ENCODE measurements at regions not wholly inside any gene's neighbourhood (a gene's known extent, or its start where the extent isn't known, plus 50 kb on each side); places are given as distances from the start of the nearest gene placed in this dataset.
"Not testable (repeated sequence)": the region's sequence is repeated elsewhere in the genome, so short reads cannot be mapped to it uniquely, and the experiment has no call there.

DNA sequence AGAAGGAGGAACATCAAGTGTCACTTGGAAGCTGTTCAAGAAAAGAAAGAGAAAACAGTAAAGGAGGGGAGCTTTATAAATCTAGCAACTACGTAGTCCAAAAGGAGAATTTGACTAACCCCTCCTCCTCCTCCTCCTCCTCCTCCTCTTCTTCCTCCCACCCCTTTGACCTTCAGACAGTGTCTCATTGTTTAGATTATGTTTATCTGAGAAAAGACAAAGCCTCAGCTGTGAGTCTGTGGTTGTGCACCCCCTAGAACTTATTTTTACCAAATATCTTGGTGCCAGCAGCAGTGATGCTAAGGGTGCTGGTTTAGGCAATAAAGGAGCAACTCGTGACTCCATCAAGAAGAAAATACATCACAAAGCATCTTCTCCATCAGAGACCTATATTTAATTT lies 68.9 kb upstream of the BMP2K start:
- H3K4me3 Mint-ChIP-seq = no peak overlapping the region
- H3K9me3 Mint-ChIP-seq = peaks cover 10 to 18% of the 10 kb centered on the region in 2 donors
- H3K27me3 Mint-ChIP-seq = no peaks in the 10 kb centered on the region
- DNase-seq (no peak), ATAC-seq (no peak)
- H3K4me1 Mint-ChIP-seq = peaks cover 6% of the 10 kb centered on the region
- H3K27ac Mint-ChIP-seq = no peak overlapping the region

DNA sequence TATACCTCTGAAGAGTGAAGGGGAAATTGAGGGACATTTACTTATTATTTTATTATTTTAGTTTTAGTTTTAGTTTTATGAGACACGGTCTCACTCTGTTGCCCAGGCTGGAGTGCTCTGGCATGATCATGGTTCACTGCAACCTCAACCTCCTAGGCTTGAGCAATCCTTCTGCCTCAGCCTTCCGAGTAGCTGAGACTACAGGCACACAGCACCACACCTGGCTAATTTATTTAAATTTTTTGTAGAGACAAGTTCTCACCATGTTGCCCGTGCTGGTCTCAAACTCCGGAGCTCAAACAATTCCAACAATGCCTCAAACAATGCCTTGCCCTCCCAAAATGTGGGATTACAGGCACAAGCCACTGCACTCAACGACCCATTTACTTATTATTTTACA lies 68.4 kb upstream of the BMP2K start:
- Mint-ChIP-seq H3K4me3 (no peak overlapping the region), H3K27ac (no peak overlapping the region), H3K4me1 (peaks cover 6% of the 10 kb centered on the region), H3K27me3 (no peaks in the 10 kb centered on the region), H3K9me3 (peaks cover 10 to 12% of the 10 kb centered on the region in 2 donors)
- no peak for DNase-seq
- ATAC-seq = no peak

DNA sequence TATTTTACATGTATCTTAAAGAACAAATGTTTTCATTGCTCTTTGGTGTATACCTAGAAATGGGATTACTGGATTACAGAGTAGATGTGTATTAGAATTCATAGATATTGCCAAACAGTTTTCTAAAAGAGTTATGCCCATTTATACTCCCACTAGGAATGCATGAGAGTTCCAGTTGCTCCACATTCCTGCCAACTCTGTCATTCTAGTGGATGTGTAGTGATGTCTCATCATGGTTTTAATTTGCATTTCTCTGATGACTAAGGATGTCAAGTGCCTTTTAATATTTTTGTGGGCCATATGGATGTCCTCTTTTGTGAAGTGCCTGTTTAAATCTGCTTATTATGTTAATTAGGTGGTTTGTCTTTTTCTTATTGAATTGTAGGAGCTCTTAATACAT lies 65.6 kb upstream of the BMP2K start:
- H3K9me3 Mint-ChIP-seq = no peaks in the 10 kb centered on the region
- H3K27me3 Mint-ChIP-seq = no peaks in the 10 kb centered on the region
- H3K4me1 Mint-ChIP-seq = peaks cover 6% of the 10 kb centered on the region
- H3K27ac Mint-ChIP-seq = no peak overlapping the region
- ATAC-seq = no peak
- DNase-seq = no peak
- H3K4me3 Mint-ChIP-seq = no peak overlapping the region

DNA sequence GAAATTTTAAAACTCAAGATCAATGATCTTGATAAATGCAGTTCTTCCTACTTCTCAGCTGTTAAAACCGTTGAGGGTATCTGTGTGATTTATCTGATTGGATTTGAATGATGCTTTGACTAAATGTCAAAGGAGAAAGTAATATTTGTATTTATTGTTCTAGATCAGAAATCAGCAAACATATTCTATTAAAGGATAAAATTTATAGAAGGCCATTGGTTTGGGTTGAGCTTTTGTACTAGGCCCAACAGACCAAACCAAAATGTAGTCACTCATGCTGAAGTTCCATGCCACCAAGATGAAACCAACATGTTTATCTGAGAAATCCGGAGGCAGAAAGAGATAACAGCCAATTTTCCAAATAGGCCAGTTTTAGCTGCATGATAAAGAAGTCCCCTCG lies 64.5 kb upstream of the BMP2K start:
- no peak overlapping the region for H3K4me3 Mint-ChIP-seq
- H3K9me3 Mint-ChIP-seq = no peaks in the 10 kb centered on the region
- no peak overlapping the region for H3K27ac Mint-ChIP-seq
- H3K27me3 Mint-ChIP-seq = no peaks in the 10 kb centered on the region
- peaks cover 6% of the 10 kb centered on the region for H3K4me1 Mint-ChIP-seq
- ATAC-seq (no peak), DNase-seq (no peak)

DNA sequence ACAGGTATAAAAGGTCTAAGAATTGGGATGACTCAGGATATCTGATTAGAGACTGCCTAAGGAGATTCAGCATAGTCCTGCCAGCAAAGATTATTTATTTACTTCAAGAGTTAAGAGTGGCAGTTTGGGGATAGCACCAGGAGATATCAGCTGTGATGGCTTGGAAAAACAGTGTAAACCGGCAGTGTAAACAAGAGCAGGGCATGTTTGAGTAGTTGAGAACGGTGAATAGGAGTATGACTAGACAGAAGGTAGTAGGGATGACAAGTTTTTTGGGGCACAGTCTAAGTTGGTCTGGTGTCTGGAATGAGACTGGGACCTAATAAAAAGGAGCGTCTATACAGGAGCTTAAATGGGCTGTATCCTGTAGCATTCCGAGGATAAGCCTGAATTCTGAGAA lies 61.6 kb upstream of the BMP2K start:
- H3K27me3 Mint-ChIP-seq, ATAC-seq, H3K9me3 Mint-ChIP-seq, H3K4me3 Mint-ChIP-seq, DNase-seq, H3K4me1 Mint-ChIP-seq: not testable (repeated sequence)
- peak overlapping the region in 1 of 2 donors; percentile 54 for H3K27ac Mint-ChIP-seq

DNA sequence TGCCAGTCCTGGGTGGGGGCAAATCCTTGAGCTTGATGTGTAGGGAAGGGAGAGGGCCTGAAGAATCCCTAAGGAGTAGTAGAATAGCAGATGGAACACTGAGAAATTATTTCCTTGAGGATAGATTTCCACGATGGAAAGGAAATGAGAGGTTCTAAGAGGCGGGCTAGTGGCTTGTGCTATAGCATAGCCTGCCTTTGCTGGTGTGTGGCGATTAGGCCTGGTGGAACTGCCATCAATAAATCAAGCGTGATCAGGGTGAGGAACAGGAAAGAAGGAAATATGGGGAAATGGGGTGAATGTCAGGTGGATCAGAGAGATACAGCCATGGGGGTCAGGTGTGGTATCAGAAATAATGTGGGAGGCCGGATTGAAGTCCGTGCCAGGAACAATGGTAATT lies 60.8 kb upstream of the BMP2K start:
- not testable (repeated sequence) for ATAC-seq, H3K9me3 Mint-ChIP-seq, DNase-seq, H3K27me3 Mint-ChIP-seq, H3K27ac Mint-ChIP-seq, H3K4me3 Mint-ChIP-seq, H3K4me1 Mint-ChIP-seq

DNA sequence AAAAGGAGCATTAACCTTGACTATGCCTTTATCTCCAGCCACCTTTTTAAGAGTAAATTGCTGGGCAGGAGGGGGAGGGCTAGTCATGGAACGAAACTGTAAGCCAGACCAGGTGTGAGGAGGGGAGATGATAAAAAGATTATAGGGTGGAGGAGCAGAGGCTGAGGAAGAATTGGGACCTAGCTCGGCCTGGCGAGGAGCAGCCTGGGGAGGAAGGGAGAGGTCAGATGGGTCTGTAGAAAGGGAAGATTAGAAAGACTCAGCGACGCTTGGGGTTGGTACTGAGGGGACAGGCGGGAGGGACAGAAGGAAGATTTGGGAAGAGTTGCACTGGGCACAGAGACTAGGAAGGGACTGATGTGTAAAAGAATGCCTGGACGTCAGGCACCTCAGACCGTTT lies 58.4 kb upstream of the BMP2K start:
- not testable (repeated sequence) for DNase-seq, ATAC-seq, H3K27me3 Mint-ChIP-seq, H3K27ac Mint-ChIP-seq, H3K9me3 Mint-ChIP-seq, H3K4me3 Mint-ChIP-seq
- H3K4me1 Mint-ChIP-seq = peaks cover 33% of the 10 kb centered on the region

DNA sequence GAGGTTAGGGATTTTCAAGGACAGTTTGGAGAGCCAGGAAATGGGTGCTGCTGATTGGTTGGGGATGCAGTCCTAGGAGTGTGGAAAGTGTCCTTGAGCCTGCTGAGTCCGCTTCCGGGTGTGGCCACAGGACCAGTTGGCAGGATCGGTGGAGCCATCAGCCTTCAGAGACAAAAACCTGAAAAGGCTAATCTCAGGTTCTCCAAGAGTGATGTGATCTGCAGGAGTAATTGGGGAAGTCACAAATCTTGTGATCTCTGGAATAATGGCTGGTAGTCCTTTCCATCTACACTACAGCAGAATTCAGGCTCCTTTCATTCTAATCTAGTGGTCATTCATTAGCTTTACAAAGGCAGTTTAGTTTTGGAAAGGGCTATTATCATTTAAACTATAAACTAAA lies 55.9 kb upstream of the BMP2K start:
- no peaks in the 10 kb centered on the region for H3K9me3 Mint-ChIP-seq
- peak overlapping the region in 1 of 2 donors; percentile 77 for H3K27ac Mint-ChIP-seq
- DNase-seq (no peak), ATAC-seq (no peak)
- H3K4me1 Mint-ChIP-seq = peaks cover 34% of the 10 kb centered on the region
- H3K4me3 Mint-ChIP-seq = no peak overlapping the region
- no peaks in the 10 kb centered on the region for H3K27me3 Mint-ChIP-seq

DNA sequence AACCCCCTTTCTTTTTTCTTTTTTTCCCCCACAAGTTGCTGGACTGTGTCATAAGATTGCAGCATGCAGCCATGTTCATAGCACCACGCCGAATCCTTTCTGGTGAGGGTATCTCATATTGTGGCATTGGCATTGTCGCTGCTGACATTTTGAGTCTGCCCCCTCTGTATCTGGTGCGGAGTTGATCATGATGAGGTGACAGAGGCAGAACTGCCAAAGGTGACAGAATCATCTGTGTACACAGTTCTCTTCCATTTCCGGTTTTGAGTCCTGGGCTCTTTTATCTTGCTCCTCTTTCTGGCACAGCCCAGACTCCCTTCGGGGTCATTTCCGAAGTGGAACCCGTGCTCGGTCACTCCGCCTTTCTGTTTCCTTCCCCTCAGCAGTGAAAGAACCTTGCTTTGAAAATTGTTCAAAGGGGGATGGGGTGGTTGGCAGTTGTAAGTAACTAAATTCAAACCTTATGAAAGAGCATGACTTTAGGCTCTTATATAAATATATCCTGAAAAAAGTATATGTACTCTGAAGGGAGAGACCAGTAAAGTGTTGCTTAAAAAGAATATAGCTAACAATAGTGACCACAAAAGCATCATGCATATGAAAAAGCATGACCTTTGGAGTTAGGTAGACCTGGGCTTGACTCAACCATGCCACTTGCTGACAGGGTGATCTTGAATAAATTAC lies 55.0 kb upstream of the BMP2K start:
- Mint-ChIP-seq H3K4me1 (peaks cover 34% of the 10 kb centered on the region), H3K9me3 (no peaks in the 10 kb centered on the region), H3K27me3 (no peaks in the 10 kb centered on the region), H3K27ac (peak overlapping the region; percentile 91 to 97), H3K4me3 (peak overlapping the region; percentile 69 to 77)
- ATAC-seq (peak; percentile 98), DNase-seq (peak; percentile 39 to 65)

DNA sequence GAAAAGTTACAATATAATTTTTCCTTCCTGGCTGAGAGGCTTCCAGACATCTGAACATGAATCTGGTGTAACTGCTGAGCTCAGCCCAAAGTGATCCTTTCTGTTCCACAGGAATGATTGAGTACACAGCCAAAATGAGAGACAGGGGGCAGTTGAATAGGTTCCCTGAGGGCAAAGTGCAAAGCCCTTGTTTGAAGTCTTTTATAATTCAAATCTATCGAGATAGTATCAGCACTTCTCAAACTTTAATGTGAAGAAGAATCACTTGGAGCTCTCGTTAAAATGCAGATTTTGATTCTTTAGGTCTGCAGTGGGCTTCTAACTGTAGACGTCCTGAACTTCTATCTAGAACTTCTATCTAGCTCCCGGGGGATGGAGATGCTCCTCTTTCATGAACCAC lies 54.4 kb upstream of the BMP2K start:
- Mint-ChIP-seq H3K27me3 (no peaks in the 10 kb centered on the region), H3K4me1 (peaks cover 34% of the 10 kb centered on the region), H3K4me3 (no peak overlapping the region), H3K9me3 (no peaks in the 10 kb centered on the region), H3K27ac (peak overlapping the region; percentile 13 to 91)
- ATAC-seq (no peak), DNase-seq (no peak)

DNA sequence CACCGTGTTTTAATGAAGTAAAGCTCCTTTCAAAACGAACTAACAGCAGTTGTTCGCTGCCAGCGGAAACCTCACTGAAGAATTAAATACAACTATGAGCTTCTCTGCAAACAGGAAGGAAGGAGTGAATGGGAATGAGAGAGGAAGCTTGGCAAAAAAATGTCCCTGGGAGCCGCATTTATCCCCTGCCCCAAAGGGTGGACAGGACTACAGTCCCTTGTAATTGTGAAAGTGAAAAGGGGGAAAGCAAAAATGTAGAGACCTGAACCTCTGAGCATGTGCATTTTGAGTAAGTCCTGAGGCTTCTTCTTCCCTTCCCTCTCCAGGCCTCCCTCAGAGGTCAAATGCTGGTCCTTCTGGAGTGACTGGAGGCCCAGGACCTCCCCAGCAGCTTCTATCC lies 53.8 kb upstream of the BMP2K start:
- no peak for DNase-seq
- Mint-ChIP-seq H3K4me1 (peaks cover 34% of the 10 kb centered on the region), H3K27ac (no peak overlapping the region)

DNA sequence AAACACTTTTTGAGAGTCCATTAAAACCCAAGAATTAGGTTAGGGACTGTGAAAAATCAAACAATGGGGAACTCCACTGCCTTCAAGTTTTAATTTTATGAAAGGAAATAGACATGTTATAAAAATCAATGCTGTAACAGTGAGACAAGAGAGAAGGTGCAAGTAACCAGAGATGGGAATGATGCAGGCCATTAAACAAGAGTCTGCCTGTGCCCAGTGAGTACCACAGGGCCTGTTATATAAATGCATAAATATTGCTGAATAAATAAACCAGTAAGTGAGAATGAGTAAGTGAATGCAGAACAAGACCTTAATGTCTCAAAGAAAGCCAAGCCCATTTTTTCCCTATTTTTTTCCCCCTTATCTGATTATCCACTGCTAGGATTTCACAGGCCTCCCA lies 53.3 kb upstream of the BMP2K start:
- no peak for ATAC-seq
- H3K9me3 Mint-ChIP-seq = no peaks in the 10 kb centered on the region
- H3K27ac Mint-ChIP-seq = no peak overlapping the region

More for the DNA sequence above, 53.8 kb upstream of the BMP2K start:
- H3K9me3 Mint-ChIP-seq = no peaks in the 10 kb centered on the region
- H3K27me3 Mint-ChIP-seq = no peaks in the 10 kb centered on the region
- no peak for ATAC-seq
- no peak overlapping the region for H3K4me3 Mint-ChIP-seq

More for the DNA sequence above, 53.3 kb upstream of the BMP2K start:
- Mint-ChIP-seq H3K27me3 (no peaks in the 10 kb centered on the region), H3K4me1 (peaks cover 34% of the 10 kb centered on the region), H3K4me3 (no peak overlapping the region)
- DNase-seq = no peak
